HCT116 (cell line): ENCODE measurements at regions not wholly inside any gene's neighbourhood (a gene's known extent, or its start where the extent isn't known, plus 50 kb on each side); places are given as distances from the start of the nearest gene placed in this dataset.

Source experiments
- ATAC-seq: fragments of 200-7000 bp; cut with Tn5 transposase; 2 replicates; pipeline ENCODE4 v1.9.1; 2020; ENCODE audit warnings: mild to moderate bottlenecking, moderate library complexity
- BruUV-seq: library from RNA; stranded (reverse); fragments of 400-500 nt; replicated peaks from 2 replicates; lab custom pipeline; 2021; lab: Mats Ljungman, UMichigan
- CTCF ChIA-PET: fragments of 300-600 bp; sonication (Branson Sonifier 250); formaldehyde crosslinking; loops from one replicate; lab custom pipeline; 2021; ENCODE audit warnings: antibody characterized with exemption; lab: Charles Lee
- POLR2A ChIA-PET: fragments of 300-600, 350-600 bp; sonication (Branson Sonifier 250); formaldehyde crosslinking; loops from one replicate; lab custom pipeline; 2021; ENCODE audit warnings: antibody characterized with exemption; lab: Charles Lee
- RAD21 ChIA-PET, 2 experiments: fragments of 300-600 bp; sonication (Branson Sonifier 250); formaldehyde crosslinking; loops; one replicate each; lab custom pipeline; 2023; ENCODE audit warnings: low total read pairs in 2 of 2; ENCODE audit not compliant: uncharacterized antibody in 2 of 2, unreplicated experiment in 2 of 2, low non-redundant PET in 1 of 2; lab: Charles Lee
- DNase-seq: peaks from one replicate; pipeline ENCODE4 v3.0.0-alpha.2; 2010; ENCODE audit warnings: low read depth, low spot score
- H2AFZ ChIP-seq: fragments of 200-600 bp; shearing (Covaris generic), sonication (generic); 2 replicates; pipeline ENCODE4 v1.6.1; 2017; ENCODE audit warnings: low read depth, mixed run types, mixed read lengths, antibody characterized with exemption, low read length; ENCODE audit not compliant: poor library complexity, severe bottlenecking
- H3K27ac ChIP-seq: 2 replicates; pipeline ENCODE4 v1.5.1; 2012; ENCODE audit warnings: low read depth, low read length
- H3K27me3 ChIP-seq: fragments of 200-600 bp; sonication (generic); 2 replicates; pipeline ENCODE4 v1.6.1; 2016; ENCODE audit warnings: mixed run types, low read length, mixed read lengths; ENCODE audit not compliant: insufficient read depth
- H3K36me3 ChIP-seq, 2 experiments: fragments of 200-500 bp in 1 of 2; fragments of 200-600 bp in 1 of 2; sonication (Bioruptor generic) in 1 of 2; sonication (generic) in 1 of 2; 2 replicates each; pipeline versions ENCODE4 v1.5.1 to v1.6.1; 2014 to 2016; ENCODE audit warnings: low read length in 2 of 2, inconsistent platforms in 1 of 2, mixed read lengths in 1 of 2, mixed run types in 1 of 2; ENCODE audit not compliant: insufficient read depth in 2 of 2, control insufficient read depth in 1 of 2
- H3K4me1 ChIP-seq, 2 experiments: fragments of 200-600 bp in 1 of 2; sonication (generic) in 1 of 2; 2 replicates each; pipeline versions ENCODE4 v1.5.1 to v1.6.1; 2012 to 2017; ENCODE audit warnings: low read length in 2 of 2, inconsistent platforms in 1 of 2, mild to moderate bottlenecking in 1 of 2, mixed read lengths in 1 of 2, mixed run types in 1 of 2, moderate library complexity in 1 of 2; ENCODE audit not compliant: insufficient read depth in 2 of 2, control insufficient read depth in 1 of 2
- H3K4me2 ChIP-seq: fragments of 200-600 bp; sonication (generic); 2 replicates; pipeline ENCODE4 v1.6.1; 2017; ENCODE audit warnings: mixed run types, low read length, mixed read lengths
- H3K4me3 ChIP-seq, 2 experiments: fragments of 200-600 bp in 1 of 2; sonication (generic) in 1 of 2; replicated peaks in 1 of 2; 2 replicates each; pipeline ENCODE4 v1.5.1; 2011 to 2016; ENCODE audit warnings: low read length in 2 of 2, control low read depth in 1 of 2, low read depth in 1 of 2, mild to moderate bottlenecking in 1 of 2, mixed read lengths in 1 of 2, mixed run types in 1 of 2
- H3K79me2 ChIP-seq: fragments of 200-600 bp; sonication (generic); 2 replicates; pipeline ENCODE4 v1.6.1; 2017; ENCODE audit warnings: mild to moderate bottlenecking, mixed run types, low read length, moderate library complexity, mixed read lengths; ENCODE audit not compliant: insufficient read depth
- H3K9ac ChIP-seq: fragments of 200-600 bp; sonication (generic); 2 replicates; pipeline ENCODE4 v1.6.1; 2016; ENCODE audit warnings: low read length, mixed read lengths
- H3K9me2 ChIP-seq: fragments of 200-600 bp; sonication (generic), shearing (Covaris generic); 2 replicates; pipeline ENCODE4 v1.6.1; 2017; ENCODE audit warnings: mixed run types, mild to moderate bottlenecking, moderate library complexity; ENCODE audit not compliant: insufficient read depth
- H3K9me3 ChIP-seq, 2 experiments: fragments of 200-500 bp in 1 of 2; fragments of 200-600 bp in 1 of 2; sonication (Bioruptor generic) in 1 of 2; sonication (generic) in 1 of 2; 2 replicates each; pipeline ENCODE4 v1.6.1; 2014 to 2017; ENCODE audit warnings: low read length in 2 of 2, mixed read lengths in 2 of 2, inconsistent platforms in 1 of 2, low read depth in 1 of 2, mild to moderate bottlenecking in 1 of 2, mixed run types in 1 of 2, moderate library complexity in 1 of 2; ENCODE audit not compliant: control insufficient read depth in 1 of 2, insufficient read depth in 1 of 2
- H4K20me1 ChIP-seq: fragments of 200-600 bp; sonication (generic), shearing (Covaris generic); 2 replicates; pipeline ENCODE4 v1.6.1; 2017; ENCODE audit warnings: mixed run types, mild to moderate bottlenecking, moderate library complexity; ENCODE audit not compliant: insufficient read depth
- ATF3 ChIP-seq: IDR thresholded peaks from 2 replicates; pipeline ENCODE4 v1.6.1; 2012
- CBX3 ChIP-seq: IDR thresholded peaks from 2 replicates; pipeline ENCODE4 v1.6.1; 2012; ENCODE audit warnings: low read depth
- CEBPB ChIP-seq: IDR thresholded peaks from 2 replicates; pipeline ENCODE4 v1.6.1; 2012; ENCODE audit warnings: low read depth
- CTCF ChIP-seq, 3 experiments: fragments of 200-600 bp in 1 of 3; sonication (generic) in 1 of 3; IDR thresholded peaks in 2 of 3; conservative IDR thresholded peaks in 1 of 3; 2 replicates each; pipeline ENCODE4 v1.5.1; 2012 to 2017; ENCODE audit warnings: low read depth in 2 of 3, low read length in 2 of 3, antibody characterized with exemption in 1 of 3, borderline replicate concordance in 1 of 3, control low read depth in 1 of 3, mild to moderate bottlenecking in 1 of 3, mixed read lengths in 1 of 3, mixed run types in 1 of 3, moderate library complexity in 1 of 3; ENCODE audit not compliant: insufficient read depth in 1 of 3
- ELF1 ChIP-seq: IDR thresholded peaks from 2 replicates; pipeline ENCODE4 v1.6.1; 2012; ENCODE audit warnings: low read depth, borderline replicate concordance
- FOSL1 ChIP-seq: IDR thresholded peaks from 2 replicates; pipeline ENCODE4 v1.6.1; 2012; ENCODE audit warnings: low read depth
- JUND ChIP-seq: IDR thresholded peaks from 2 replicates; pipeline ENCODE4 v1.6.1; 2012
- POLR2A ChIP-seq: IDR thresholded peaks from 2 replicates; pipeline ENCODE4 v1.7.0; 2011; ENCODE audit warnings: borderline replicate concordance; ENCODE audit not compliant: insufficient read depth, insufficient read length; ENCODE audit errors: extremely low read depth
- POLR2AphosphoS5 ChIP-seq: IDR thresholded peaks from 2 replicates; pipeline ENCODE4 v1.6.1; 2011; ENCODE audit warnings: mild to moderate bottlenecking, low read depth, low read length, moderate library complexity
- RAD21 ChIP-seq: IDR thresholded peaks from 2 replicates; pipeline ENCODE4 v1.6.1; 2012; ENCODE audit warnings: low read depth, mild to moderate bottlenecking
- SP1 ChIP-seq: IDR thresholded peaks from 2 replicates; pipeline ENCODE4 v1.6.1; 2012; ENCODE audit warnings: low read depth
- SRF ChIP-seq: IDR thresholded peaks from 2 replicates; pipeline ENCODE4 v1.6.1; 2012; ENCODE audit warnings: low read depth
- TCF7L2 ChIP-seq: IDR thresholded peaks from 2 replicates; pipeline ENCODE4 v1.7.0; 2011; ENCODE audit warnings: borderline replicate concordance, inconsistent platforms; ENCODE audit not compliant: insufficient read depth, insufficient read length; ENCODE audit errors: extremely low read depth
- ZBTB33 ChIP-seq: IDR thresholded peaks from 2 replicates; pipeline ENCODE4 v1.6.1; 2011; ENCODE audit warnings: mild to moderate bottlenecking, low read length, moderate library complexity; ENCODE audit not compliant: insufficient replicate concordance; ENCODE audit errors: extremely low read depth
- ZFX ChIP-seq: fragments of 450-650 bp; IDR thresholded peaks from 2 replicates; pipeline ENCODE4 v1.6.1; 2017
- ZNF274 ChIP-seq: fragments of 200-500 bp; sonication (Bioruptor generic); IDR thresholded peaks from 2 replicates; pipeline ENCODE4 v1.6.1; 2014; ENCODE audit warnings: mild to moderate bottlenecking, low read depth, low read length, inconsistent platforms
- intact Hi-C: fragments of 100-400 bp; cut with micrococcal nuclease; formaldehyde crosslinking; loops from 2 replicates; pipeline ENCODE4 v1.10.0; 2022

GRCh38 chr18:30004965-30005364 is 1037.6 kb downstream of the DSC3 start:
- H2AFZ ChIP-seq = no peak overlapping the region
- no peak for DNase-seq
- no peak overlapping the region for H3K9ac ChIP-seq
- H3K36me3 ChIP-seq = no peaks in the 10 kb centered on the region
- ChIA-PET RAD21 (no interaction called here), POLR2A (no interaction called here), CTCF (no interaction called here)
- intact Hi-C loops = no loop called here
- no peak overlapping the region for H3K4me2 ChIP-seq
- H3K27ac ChIP-seq = no peak overlapping the region
- ATAC-seq = no peak
- H3K79me2 ChIP-seq = no peaks in the 10 kb centered on the region
- no peaks in the 10 kb centered on the region for H4K20me1 ChIP-seq
- H3K4me3 ChIP-seq = no peak overlapping the region
- TF ChIP-seq POLR2A = no peak
- no peak for TF ChIP-seq SRF
- TF ChIP-seq RAD21 = no peak
- TF ChIP-seq CTCF (IDR thresholded peaks at IDR 0.05 in 2 of 3, conservative IDR thresholded peaks at IDR 0.05 in 1 of 3; ENCODE audit: borderline replicate concordance in 1 of 3, insufficient read depth in 1 of 3, low read depth in 2 of 3, low read length in 2 of 3) = no peak
- no peak for TF ChIP-seq CEBPB
- no peak for TF ChIP-seq ATF3
- TF ChIP-seq POLR2AphosphoS5 = no peak
- no peak for TF ChIP-seq JUND
- TF ChIP-seq ZFX = no peak
- no peak for TF ChIP-seq ELF1
- no peak for TF ChIP-seq FOSL1
- no peaks in the 10 kb centered on the region for H3K9me3 ChIP-seq
- H3K4me1 ChIP-seq = no peaks in the 10 kb centered on the region
- H3K27me3 ChIP-seq = no peaks in the 10 kb centered on the region
- BruUV-seq = no TSS peak
- no peaks in the 10 kb centered on the region for H3K9me2 ChIP-seq

GRCh38 chr18:29982218-29982617 is 1060.3 kb downstream of the DSC3 start:
- Histone ChIP-seq H3K4me2 (no peak overlapping the region), H3K9me3 (0 out of 4 replicates have a peak, but pooled peaks cover 0 to 2% of the 10 kb centered on the region in 2 experiments), H2AFZ (no peak overlapping the region), H3K27ac (no peak overlapping the region), H3K9me2 (no peaks in the 10 kb centered on the region), H3K36me3 (no peaks in the 10 kb centered on the region), H3K9ac (no peak overlapping the region), H3K27me3 (no peaks in the 10 kb centered on the region), H3K79me2 (no peaks in the 10 kb centered on the region), H4K20me1 (no peaks in the 10 kb centered on the region), H3K4me1 (no peaks in the 10 kb centered on the region), H3K4me3 (no peak overlapping the region)
- ChIA-PET RAD21 (no interaction called here), POLR2A (no interaction called here), CTCF (no interaction called here)
- DNase-seq = no peak
- intact Hi-C loops = no loop called here
- BruUV-seq = no TSS peak
- ATAC-seq = no peak
- TF ChIP-seq CTCF (IDR thresholded peaks at IDR 0.05 in 2 of 3, conservative IDR thresholded peaks at IDR 0.05 in 1 of 3; ENCODE audit: borderline replicate concordance in 1 of 3, insufficient read depth in 1 of 3, low read depth in 2 of 3, low read length in 2 of 3) (no peak), TCF7L2 (no peak), CBX3 (no peak), ZNF274 (no peak), SP1 (no peak), JUND (no peak), FOSL1 (no peak), SRF (no peak), ZBTB33 (no peak)
